GM12875 (cell line): ENCODE measurements at regions not wholly inside any gene's neighbourhood (a gene's known extent, or its start where the extent isn't known, plus 50 kb on each side); places are given as distances from the start of the nearest gene placed in this dataset.

Experiments used
- H3K4me3 ChIP-seq: one replicate; pipeline ENCODE4 v1.5.1; 2011; ENCODE audit warnings: low read depth, low read length, control low read depth
- CTCF ChIP-seq: IDR thresholded peaks from 2 replicates; pipeline ENCODE4 v1.5.1; 2011; ENCODE audit warnings: low read depth, mild to moderate bottlenecking, control low read depth, inconsistent platforms, low read length, moderate library complexity, borderline replicate concordance; ENCODE audit not compliant: insufficient read depth

GRCh38 chr7:25860275-25861163 lies 291.5 kb upstream of the NFE2L3 start:
- no peak overlapping the region for H3K4me3 ChIP-seq
- no peak for TF ChIP-seq CTCF

- H3K4me3 ChIP-seq: no peak overlapping the region
- TF ChIP-seq CTCF: no peak
Observed at GRCh38 chr7:25861164-25861496, 290.9 kb upstream of the NFE2L3 start.

- H3K4me3 ChIP-seq: peak overlapping the region; percentile 1
- TF ChIP-seq CTCF: no peak
Observed at GRCh38 chr7:25861601-25862260, 290.3 kb upstream of the NFE2L3 start.

- peak overlapping the region; percentile 21 for H3K4me3 ChIP-seq
- TF ChIP-seq CTCF: no peak
Observed at GRCh38 chr7:25862261-25863004, 289.6 kb upstream of the NFE2L3 start.

GRCh38 chr7:25863005-25863728 lies 288.8 kb upstream of the NFE2L3 start:
- no peak for TF ChIP-seq CTCF
- no peak overlapping the region for H3K4me3 ChIP-seq

GRCh38 chr7:25863729-25864110 lies 288.3 kb upstream of the NFE2L3 start:
- H3K4me3 ChIP-seq: no peak overlapping the region
- no peak for TF ChIP-seq CTCF
